CD14-positive monocyte (primary cell): ENCODE measurements at regions not wholly inside any gene's neighbourhood (a gene's known extent, or its start where the extent isn't known, plus 50 kb on each side); places are given as distances from the start of the nearest gene placed in this dataset.

ENCODE experiments used
- DNase-seq, 3 donors: peaks; one replicate each; pipeline ENCODE4 v3.0.0-alpha.2; 2011 to 2022
- H2AFZ ChIP-seq: 2 replicates; pipeline ENCODE4 v1.6.0; 2012; ENCODE audit warnings: mild to moderate bottlenecking, low read depth, low read length, inconsistent platforms; ENCODE audit not compliant: insufficient read depth, poor library complexity, severe bottlenecking
- H3K27ac ChIP-seq, 2 donors: 1 replicate in 1 of 2; 2 replicates in 1 of 2; pipeline ENCODE4 v1.5.1; 2012 to 2013; ENCODE audit warnings: low read length in 2 of 2, control low read depth in 1 of 2, inconsistent platforms in 1 of 2, low read depth in 1 of 2, mild to moderate bottlenecking in 1 of 2
- H3K27me3 ChIP-seq, 2 donors: one replicate each; pipeline versions ENCODE4 v1.6.0 to v1.6.1; 2011 to 2013; ENCODE audit warnings: low read length in 2 of 2; ENCODE audit not compliant: control insufficient read depth in 2 of 2, insufficient read depth in 2 of 2
- H3K36me3 ChIP-seq, 2 donors: replicated peaks in 1 of 2; 1 replicate in 1 of 2; 2 replicates in 1 of 2; pipeline versions ENCODE4 v1.5.1 to v1.6.1; 2012 to 2013; ENCODE audit warnings: low read length in 2 of 2, control low read depth in 1 of 2, inconsistent platforms in 1 of 2, mild to moderate bottlenecking in 1 of 2; ENCODE audit not compliant: insufficient read depth in 2 of 2, control insufficient read depth in 1 of 2
- H3K4me1 ChIP-seq, 2 donors: 1 replicate in 1 of 2; 2 replicates in 1 of 2; pipeline versions ENCODE4 v1.5.1 to v1.6.1; 2012 to 2013; ENCODE audit warnings: low read length in 2 of 2, control low read depth in 1 of 2, inconsistent platforms in 1 of 2, mild to moderate bottlenecking in 1 of 2, moderate library complexity in 1 of 2; ENCODE audit not compliant: insufficient read depth in 2 of 2, control insufficient read depth in 1 of 2
- H3K4me2 ChIP-seq: replicated peaks from 2 replicates; pipeline ENCODE3; 2012; ENCODE audit warnings: low read length, moderate library complexity, mild to moderate bottlenecking; ENCODE audit not compliant: poor library complexity, severe bottlenecking; ENCODE audit errors: extremely low read depth
- H3K4me3 ChIP-seq, 3 experiments: fragments of 200-600 bp in 1 of 3; sonication (generic) in 1 of 3; replicated peaks in 1 of 3; 1 replicate in 2 of 3; 2 replicates in 1 of 3; pipeline ENCODE4 v1.5.1; 2011 to 2013; ENCODE audit warnings: low read length in 3 of 3, mild to moderate bottlenecking in 3 of 3, control low read depth in 2 of 3, low read depth in 2 of 3, inconsistent platforms in 1 of 3, moderate library complexity in 1 of 3
- H3K79me2 ChIP-seq: 2 replicates; pipeline ENCODE4 v1.6.0; 2012; ENCODE audit warnings: mild to moderate bottlenecking, control low read depth, inconsistent platforms, low read length, moderate library complexity; ENCODE audit not compliant: insufficient read depth
- H3K9ac ChIP-seq: 2 replicates; pipeline ENCODE4 v1.6.0; 2017; ENCODE audit warnings: low read length, mild to moderate bottlenecking; ENCODE audit not compliant: insufficient read depth, poor library complexity, severe bottlenecking
- H3K9me3 ChIP-seq, 2 donors: replicated peaks in 1 of 2; 1 replicate in 1 of 2; 2 replicates in 1 of 2; pipeline versions ENCODE4 v1.5.1 to v1.6.1; 2012 to 2013; ENCODE audit warnings: low read length in 2 of 2, control low read depth in 1 of 2; ENCODE audit not compliant: control insufficient read depth in 1 of 2, insufficient read depth in 1 of 2
- H4K20me1 ChIP-seq: 2 replicates; pipeline ENCODE4 v1.6.0; 2012; ENCODE audit warnings: mild to moderate bottlenecking, low read length, control low read depth, moderate library complexity; ENCODE audit not compliant: insufficient read depth
- H3K27ac Mint-ChIP-seq, 7 donors: one replicate each; pipeline ENCODE4 v1.8.0; 2020; ENCODE audit warnings: mild to moderate bottlenecking in 7 of 7, mixed read lengths in 7 of 7, moderate library complexity in 6 of 7, inconsistent platforms in 2 of 7
- H3K27me3 Mint-ChIP-seq, 3 donors: one replicate each; pipeline ENCODE4 v1.8.0; 2021 to 2022; ENCODE audit warnings: low read depth in 3 of 3, mild to moderate bottlenecking in 3 of 3, mixed read lengths in 3 of 3, moderate library complexity in 3 of 3, inconsistent platforms in 1 of 3
- H3K36me3 Mint-ChIP-seq, 2 donors: one replicate each; pipeline ENCODE4 v1.8.0; 2020; ENCODE audit warnings: mixed read lengths in 2 of 2, inconsistent platforms in 1 of 2, mild to moderate bottlenecking in 1 of 2
- H3K4me1 Mint-ChIP-seq: one replicate; pipeline ENCODE4 v1.8.0; 2020; ENCODE audit warnings: mild to moderate bottlenecking, mixed read lengths
- H3K4me3 Mint-ChIP-seq, 2 donors: one replicate each; pipeline ENCODE4 v1.8.0; 2020; ENCODE audit warnings: mild to moderate bottlenecking in 2 of 2, mixed read lengths in 2 of 2, moderate library complexity in 1 of 2
- H3K9me3 Mint-ChIP-seq, 7 donors: one replicate each; pipeline ENCODE4 v1.8.0; 2020 to 2022; ENCODE audit warnings: mixed read lengths in 7 of 7, mild to moderate bottlenecking in 6 of 7, moderate library complexity in 6 of 7, inconsistent platforms in 2 of 7
- CTCF ChIP-seq: fragments of 200-600 bp; IDR thresholded peaks from one replicate; pipeline ENCODE4 v1.8.0; 2022; ENCODE audit warnings: antibody characterized with exemption, mild to moderate bottlenecking
- WGBS: methylation state at CpG from one replicate; pipeline ENCODE4 v1.1.5; 2013; ENCODE audit warnings: missing lambda C conversion rate; ENCODE audit not compliant: insufficient coverage; 5-methylcytosine and 5-hydroxymethylcytosine counted together
- intact Hi-C, 2 donors: fragments of 100-400 bp; cut with micrococcal nuclease; formaldehyde crosslinking; loops; one replicate each; pipeline versions ENCODE4 v1.15.0 to v1.15.1; 2023

- DNase-seq, result no peak
- H3K9me3 ChIP-seq, result no peaks in the 10 kb centered on the region
- Mint-ChIP-seq H3K4me1 (no peaks in the 10 kb centered on the region), H3K27me3 (peaks cover 9 to 16% (median 10%) of the 10 kb centered on the region in 3 donors), H3K9me3 (peaks cover 0 to 4% (median 1%) of the 10 kb centered on the region in 7 donors), H3K27ac (no peak overlapping the region), H3K36me3 (no peaks in the 10 kb centered on the region), H3K4me3 (no peak overlapping the region)
- no peak overlapping the region for H3K4me3 ChIP-seq
- WGBS, result 80% methylated on average over 4 of the region's 7 CpGs
- H3K4me2 ChIP-seq, result no peak overlapping the region
- TF ChIP-seq CTCF, result no peak
- H2AFZ ChIP-seq, result no peak overlapping the region
- no peaks in the 10 kb centered on the region for H3K4me1 ChIP-seq
- H3K27ac ChIP-seq, result no peak overlapping the region
- H3K36me3 ChIP-seq, result no peaks in the 10 kb centered on the region
- no peak overlapping the region for H3K9ac ChIP-seq
- H4K20me1 ChIP-seq, result no peaks in the 10 kb centered on the region
- no peaks in the 10 kb centered on the region for H3K79me2 ChIP-seq
- no peaks in the 10 kb centered on the region for H3K27me3 ChIP-seq
- intact Hi-C loops, result no loop called here
Measured at GRCh38 chr16:49024016-49024415, 257.6 kb downstream of the CBLN1 start.

- H3K27ac Mint-ChIP-seq, result peak overlapping the region in 1 of 7 donors; percentile 7
Measured at GRCh38 chr16:49023050-49023449, 258.6 kb downstream of the CBLN1 start.

More at GRCh38 chr16:49023050-49023449, 258.6 kb downstream of the CBLN1 start:
- Histone ChIP-seq H3K4me2 (no peak overlapping the region), H3K27me3 (no peaks in the 10 kb centered on the region), H3K27ac (no peak overlapping the region), H3K4me1 (no peaks in the 10 kb centered on the region), H4K20me1 (no peaks in the 10 kb centered on the region), H3K79me2 (no peaks in the 10 kb centered on the region), H3K9me3 (no peaks in the 10 kb centered on the region), H3K4me3 (no peak overlapping the region), H3K36me3 (no peaks in the 10 kb centered on the region), H2AFZ (no peak overlapping the region), H3K9ac (no peak overlapping the region)
- H3K36me3 Mint-ChIP-seq, result no peaks in the 10 kb centered on the region
- intact Hi-C loops, result no loop called here
- WGBS, result 44% methylated on average over 1 of the region's 4 CpGs
- H3K4me3 Mint-ChIP-seq, result no peak overlapping the region
- TF ChIP-seq CTCF, result no peak
- peaks cover 0 to 5% (median 0%) of the 10 kb centered on the region in 7 donors for H3K9me3 Mint-ChIP-seq
- H3K4me1 Mint-ChIP-seq, result no peaks in the 10 kb centered on the region
- no peak for DNase-seq
- peaks cover 9 to 19% (median 10%) of the 10 kb centered on the region in 3 donors for H3K27me3 Mint-ChIP-seq
